K562 (cell line): ENCODE measurements at regions not wholly inside any gene's neighbourhood (a gene's known extent, or its start where the extent isn't known, plus 50 kb on each side); places are given as distances from the start of the nearest gene placed in this dataset.

ENCODE experiments used
- ASH1L ChIP-seq: fragments of 450-650 bp; IDR thresholded peaks from 2 replicates; pipeline ENCODE4 v1.6.1; 2018; ENCODE audit warnings: borderline replicate concordance, mild to moderate bottlenecking, low read depth; ENCODE audit not compliant: partially characterized antibody
- NFATC3 ChIP-seq: fragments of 450-650 bp; IDR thresholded peaks from 2 replicates; pipeline ENCODE4 v1.6.1; 2017; ENCODE audit warnings: mild to moderate bottlenecking
- NFE2 ChIP-seq: IDR thresholded peaks from 2 replicates; pipeline ENCODE4 v1.6.1; 2014; ENCODE audit warnings: antibody characterized with exemption, low read depth
- ZC3H11A ChIP-seq: IDR thresholded peaks from 2 replicates; pipeline ENCODE4 v1.6.1; 2012; ENCODE audit warnings: low read depth, low read length, improper control_type of control experiment
- TF ChIP-seq, protein P1 (sequence below): IDR thresholded peaks from 2 replicates; pipeline ENCODE4 v1.6.1; 2011; ENCODE audit warnings: borderline replicate concordance, low read depth, mild to moderate bottlenecking, moderate library complexity, low read length; ENCODE audit not compliant: insufficient read depth, poor library complexity, severe bottlenecking
- TF ChIP-seq, protein P2 (sequence below): fragments of 450-650 bp; formaldehyde crosslinking; IDR thresholded peaks from 2 replicates; pipeline ENCODE4 v1.4.0; 2022; ENCODE audit warnings: missing genetic modification characterization
- TF ChIP-seq, protein P3 (sequence below): sonication (generic); IDR thresholded peaks from 2 replicates; pipeline ENCODE4 v1.6.1; 2016
- TF ChIP-seq, protein P4 (sequence below): sonication (generic); formaldehyde crosslinking; IDR thresholded peaks from 2 replicates; pipeline ENCODE4 v1.9.0; 2022; ENCODE audit warnings: mild to moderate bottlenecking, missing genetic modification reagents

DNA sequence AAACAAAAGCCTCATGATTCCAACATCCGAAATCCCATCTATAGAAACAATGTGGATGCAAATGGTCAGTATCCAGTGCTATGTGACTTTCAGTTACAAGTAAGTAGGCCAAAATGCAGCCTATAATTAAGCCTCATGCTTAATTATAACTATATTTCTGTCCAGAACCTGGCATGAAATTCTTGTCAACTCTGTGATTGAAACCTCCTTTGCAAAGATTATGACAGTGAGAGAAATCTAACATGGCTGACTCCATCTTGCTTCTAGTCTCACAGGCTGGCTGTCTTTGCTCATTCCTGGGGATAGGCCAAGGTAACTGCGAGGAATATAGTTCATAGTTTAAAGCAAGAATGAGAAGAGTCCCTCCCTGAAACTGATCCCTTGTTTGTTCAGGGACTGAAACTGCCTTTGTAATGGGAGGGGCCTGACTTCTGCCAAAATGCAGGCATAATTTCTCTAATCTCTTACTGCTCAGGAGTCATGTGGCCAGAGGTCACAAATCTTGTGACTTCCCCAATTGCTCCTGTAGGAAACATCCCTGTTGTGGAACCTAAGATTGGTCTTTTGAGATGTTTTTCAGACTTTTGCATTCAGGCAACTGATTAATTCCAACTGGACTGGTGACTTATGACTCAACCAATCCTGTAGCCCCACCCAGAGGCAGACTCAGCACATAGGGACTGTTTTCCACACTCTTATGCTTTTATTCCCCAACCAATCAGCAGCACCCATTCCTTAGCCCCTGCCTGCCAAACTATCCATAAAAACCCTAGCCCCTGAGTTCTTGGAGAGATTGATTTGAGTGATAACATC, 84.5 kb upstream of the TLK1 start (continued):
- TF ChIP-seq, protein P1, sequence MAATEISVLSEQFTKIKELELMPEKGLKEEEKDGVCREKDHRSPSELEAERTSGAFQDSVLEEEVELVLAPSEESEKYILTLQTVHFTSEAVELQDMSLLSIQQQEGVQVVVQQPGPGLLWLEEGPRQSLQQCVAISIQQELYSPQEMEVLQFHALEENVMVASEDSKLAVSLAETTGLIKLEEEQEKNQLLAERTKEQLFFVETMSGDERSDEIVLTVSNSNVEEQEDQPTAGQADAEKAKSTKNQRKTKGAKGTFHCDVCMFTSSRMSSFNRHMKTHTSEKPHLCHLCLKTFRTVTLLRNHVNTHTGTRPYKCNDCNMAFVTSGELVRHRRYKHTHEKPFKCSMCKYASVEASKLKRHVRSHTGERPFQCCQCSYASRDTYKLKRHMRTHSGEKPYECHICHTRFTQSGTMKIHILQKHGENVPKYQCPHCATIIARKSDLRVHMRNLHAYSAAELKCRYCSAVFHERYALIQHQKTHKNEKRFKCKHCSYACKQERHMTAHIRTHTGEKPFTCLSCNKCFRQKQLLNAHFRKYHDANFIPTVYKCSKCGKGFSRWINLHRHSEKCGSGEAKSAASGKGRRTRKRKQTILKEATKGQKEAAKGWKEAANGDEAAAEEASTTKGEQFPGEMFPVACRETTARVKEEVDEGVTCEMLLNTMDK = no peak
- TF ChIP-seq, protein P2, sequence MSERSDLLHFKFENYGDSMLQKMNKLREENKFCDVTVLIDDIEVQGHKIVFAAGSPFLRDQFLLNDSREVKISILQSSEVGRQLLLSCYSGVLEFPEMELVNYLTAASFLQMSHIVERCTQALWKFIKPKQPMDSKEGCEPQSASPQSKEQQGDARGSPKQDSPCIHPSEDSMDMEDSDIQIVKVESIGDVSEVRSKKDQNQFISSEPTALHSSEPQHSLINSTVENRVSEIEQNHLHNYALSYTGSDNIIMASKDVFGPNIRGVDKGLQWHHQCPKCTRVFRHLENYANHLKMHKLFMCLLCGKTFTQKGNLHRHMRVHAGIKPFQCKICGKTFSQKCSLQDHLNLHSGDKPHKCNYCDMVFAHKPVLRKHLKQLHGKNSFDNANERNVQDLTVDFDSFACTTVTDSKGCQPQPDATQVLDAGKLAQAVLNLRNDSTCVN (CRISPR knock-in tag) = no peak
- TF ChIP-seq, protein P3, sequence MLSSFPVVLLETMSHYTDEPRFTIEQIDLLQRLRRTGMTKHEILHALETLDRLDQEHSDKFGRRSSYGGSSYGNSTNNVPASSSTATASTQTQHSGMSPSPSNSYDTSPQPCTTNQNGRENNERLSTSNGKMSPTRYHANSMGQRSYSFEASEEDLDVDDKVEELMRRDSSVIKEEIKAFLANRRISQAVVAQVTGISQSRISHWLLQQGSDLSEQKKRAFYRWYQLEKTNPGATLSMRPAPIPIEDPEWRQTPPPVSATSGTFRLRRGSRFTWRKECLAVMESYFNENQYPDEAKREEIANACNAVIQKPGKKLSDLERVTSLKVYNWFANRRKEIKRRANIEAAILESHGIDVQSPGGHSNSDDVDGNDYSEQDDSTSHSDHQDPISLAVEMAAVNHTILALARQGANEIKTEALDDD = no peak
- no peak for TF ChIP-seq NFE2
- TF ChIP-seq ZC3H11A = no peak
- TF ChIP-seq NFATC3 = no peak
- TF ChIP-seq ASH1L = no peak
- TF ChIP-seq, protein P4, sequence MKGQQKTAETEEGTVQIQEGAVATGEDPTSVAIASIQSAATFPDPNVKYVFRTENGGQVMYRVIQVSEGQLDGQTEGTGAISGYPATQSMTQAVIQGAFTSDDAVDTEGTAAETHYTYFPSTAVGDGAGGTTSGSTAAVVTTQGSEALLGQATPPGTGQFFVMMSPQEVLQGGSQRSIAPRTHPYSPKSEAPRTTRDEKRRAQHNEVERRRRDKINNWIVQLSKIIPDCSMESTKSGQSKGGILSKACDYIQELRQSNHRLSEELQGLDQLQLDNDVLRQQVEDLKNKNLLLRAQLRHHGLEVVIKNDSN (CRISPR knock-in tag) = peak; percentile 67
